ENCODE measurements at regions not wholly inside any gene's neighbourhood (a gene's known extent, or its start where the extent isn't known, plus 50 kb on each side); places are given as distances from the start of the nearest gene placed in this dataset.
"Not testable (repeated sequence)": the region's sequence is repeated elsewhere in the genome, so short reads cannot be mapped to it uniquely, and the experiment has no call there.

- no peak for TF ChIP-seq POLR2A (IDR thresholded peaks at IDR 0.05; ENCODE audit: low read depth, low read length)
- FAIRE-seq (peak; percentile 75), DNase-seq (ENCODE audit: insufficient read length, low spot score) (no peak)
Observed at GRCh38 chr12:83996671-83997070, 915.9 kb downstream of the SLC6A15 start.

GRCh38 chr12:83985084-83985483, 927.5 kb downstream of the SLC6A15 start:
- DNase-seq (ENCODE audit: insufficient read length, low spot score), result no peak
- FAIRE-seq, result no peak
- no peak for TF ChIP-seq POLR2A (IDR thresholded peaks at IDR 0.05; ENCODE audit: low read depth, low read length)

DNA sequence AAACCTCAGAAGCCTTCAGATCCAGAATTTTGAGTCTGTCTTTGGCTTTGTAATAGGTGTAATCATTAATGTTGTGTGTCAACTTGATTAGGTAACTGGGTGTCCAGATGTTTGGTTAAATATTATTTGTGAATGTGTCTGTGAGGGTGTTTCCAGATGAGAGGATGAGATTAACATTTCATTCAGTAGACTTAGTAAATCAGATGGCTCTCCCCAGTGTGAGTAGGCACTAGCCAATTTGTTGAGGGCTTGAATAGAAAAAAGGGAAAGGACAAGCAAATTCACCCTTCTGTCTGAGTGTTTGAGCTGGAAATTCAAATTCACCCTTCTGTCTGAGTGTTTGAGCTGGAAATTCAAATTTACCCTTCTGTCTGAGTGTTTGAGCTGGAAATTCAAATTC, 932.2 kb downstream of the SLC6A15 start:
- no peak for TF ChIP-seq POLR2A (IDR thresholded peaks at IDR 0.05; ENCODE audit: low read depth, low read length)
- DNase-seq (ENCODE audit: insufficient read length, low spot score), result no peak
- FAIRE-seq, result no peak

DNA sequence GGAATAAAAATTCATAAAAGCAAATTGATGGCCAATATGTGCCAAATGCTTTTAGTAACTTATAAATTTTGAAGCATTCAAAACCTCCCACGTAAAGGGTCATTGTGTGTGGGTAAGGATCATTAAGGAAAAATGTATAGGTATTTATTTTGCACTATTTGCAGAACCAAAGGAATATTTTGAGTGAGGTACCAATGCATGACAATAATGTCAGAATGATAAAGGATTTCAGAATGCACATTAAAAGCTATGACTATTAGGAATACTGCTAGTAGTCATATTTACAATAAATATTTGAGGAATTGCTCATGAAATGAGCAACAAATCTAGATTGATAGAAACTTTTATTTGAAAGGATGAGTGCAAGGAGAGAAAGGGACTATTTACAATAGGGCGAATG, 932.8 kb downstream of the SLC6A15 start:
- no peak for TF ChIP-seq POLR2A (IDR thresholded peaks at IDR 0.05; ENCODE audit: low read depth, low read length)
- DNase-seq (ENCODE audit: insufficient read length, low spot score) (no peak), FAIRE-seq (no peak)

DNA sequence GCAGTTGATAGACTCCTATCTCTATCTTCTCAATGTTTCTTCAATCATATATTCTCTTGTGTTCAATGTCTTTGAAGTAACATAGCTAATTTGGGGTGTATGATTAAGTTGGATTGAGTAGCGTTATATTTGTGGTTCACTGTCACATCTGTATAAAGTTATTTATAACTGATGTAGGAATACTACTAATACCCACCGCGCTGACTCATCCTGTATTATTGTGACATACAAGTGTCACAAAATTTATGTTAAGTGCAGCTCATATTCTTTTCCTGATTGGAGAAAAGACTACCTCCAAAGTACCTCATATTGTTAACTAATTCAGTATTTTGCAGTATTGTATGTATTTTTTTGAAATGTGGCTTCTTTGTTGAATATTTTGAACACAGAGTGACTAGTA, 940.8 kb downstream of the SLC6A15 start:
- TF ChIP-seq POLR2A (IDR thresholded peaks at IDR 0.05; ENCODE audit: low read depth, low read length), result no peak
- no peak for DNase-seq (ENCODE audit: insufficient read length, low spot score)
- no peak for FAIRE-seq

- DNase-seq (ENCODE audit: insufficient read length, low spot score) (no peak), FAIRE-seq (no peak)
- no peak for TF ChIP-seq POLR2A (IDR thresholded peaks at IDR 0.05; ENCODE audit: low read depth, low read length)
Observed at GRCh38 chr12:83960767-83961166, 951.8 kb downstream of the SLC6A15 start.

- DNase-seq (ENCODE audit: insufficient read length, low spot score) (no peak), FAIRE-seq (no peak)
- TF ChIP-seq POLR2A (IDR thresholded peaks at IDR 0.05; ENCODE audit: low read depth, low read length), result no peak
Observed at GRCh38 chr12:83958997-83959396, 953.6 kb downstream of the SLC6A15 start.

DNA sequence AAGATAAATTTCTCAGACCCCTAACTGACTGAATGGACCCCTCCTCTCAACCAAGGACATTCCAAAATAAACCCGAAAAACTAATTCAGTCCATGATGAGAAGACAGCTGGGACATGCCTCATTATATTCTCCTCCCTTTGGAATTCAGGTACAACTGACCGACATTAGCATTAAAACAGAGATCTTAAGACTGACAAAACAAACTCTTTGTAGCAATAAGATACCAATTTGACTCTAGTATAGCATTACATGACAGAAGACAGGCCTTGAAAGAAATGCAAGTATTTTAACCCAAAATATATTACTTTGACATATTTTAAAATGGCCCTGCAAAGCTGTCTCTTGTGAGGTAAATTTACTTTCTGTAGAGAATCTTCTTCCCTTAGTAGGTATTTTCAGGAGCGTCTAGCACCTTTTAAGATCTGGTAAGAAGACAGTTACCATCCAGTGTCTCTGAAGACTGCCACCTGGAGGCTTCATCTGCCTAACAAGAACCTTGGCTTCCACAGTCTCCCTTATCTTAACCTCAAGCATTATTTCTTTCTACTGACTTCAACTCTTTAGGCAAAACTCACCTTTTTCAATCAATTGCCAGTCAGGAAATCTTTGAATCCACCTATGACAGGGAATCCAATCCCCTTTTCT, 957.5 kb downstream of the SLC6A15 start:
- FAIRE-seq (no peak), DNase-seq (ENCODE audit: insufficient read length, low spot score) (no peak)
- no peak for TF ChIP-seq POLR2A (IDR thresholded peaks at IDR 0.05; ENCODE audit: low read depth, low read length)

DNA sequence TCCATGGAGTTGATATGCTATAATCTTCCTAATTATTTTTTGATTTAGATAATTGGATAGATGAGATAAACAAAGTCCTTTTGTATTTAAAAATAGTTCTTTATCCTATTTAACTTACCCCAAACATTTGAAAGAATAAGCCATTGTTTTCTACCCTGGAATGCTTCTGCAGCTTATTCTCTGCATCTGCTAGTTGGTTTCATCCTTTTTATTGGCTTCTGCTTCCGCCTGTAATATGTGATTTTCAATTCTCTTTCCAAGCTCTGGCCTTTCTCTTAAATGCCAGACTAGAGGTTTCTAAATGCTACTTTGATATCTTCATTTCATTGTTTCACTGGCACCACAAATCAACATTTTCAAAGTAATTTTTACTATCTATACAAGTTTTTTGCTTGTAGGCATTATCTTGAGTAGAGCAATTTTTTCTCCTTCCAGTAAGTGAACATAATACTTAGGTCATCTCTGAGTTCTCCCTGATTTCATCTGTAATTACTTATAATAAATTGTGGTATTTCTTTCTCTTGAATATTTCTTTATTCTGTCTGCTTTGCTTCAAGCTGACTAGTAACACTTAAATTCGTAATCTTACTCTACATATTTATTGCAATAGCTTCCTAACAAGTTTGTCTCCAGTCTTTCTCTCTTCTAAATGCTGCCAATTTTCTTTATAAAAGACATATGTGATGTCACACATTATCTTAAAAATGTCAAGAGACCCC, 958.4 kb downstream of the SLC6A15 start:
- FAIRE-seq, result no peak
- no peak for TF ChIP-seq POLR2A (IDR thresholded peaks at IDR 0.05; ENCODE audit: low read depth, low read length)
- DNase-seq (ENCODE audit: insufficient read length, low spot score), result no peak

- peak; percentile 67 for FAIRE-seq
- DNase-seq (ENCODE audit: insufficient read length, low spot score), result no peak
- no peak for TF ChIP-seq POLR2A (IDR thresholded peaks at IDR 0.05; ENCODE audit: low read depth, low read length)
Observed at GRCh38 chr12:83945871-83946270, 966.7 kb downstream of the SLC6A15 start.

GRCh38 chr12:83939718-83940117, 972.9 kb downstream of the SLC6A15 start:
- no peak for TF ChIP-seq POLR2A (IDR thresholded peaks at IDR 0.05; ENCODE audit: low read depth, low read length)
- no peak for DNase-seq (ENCODE audit: insufficient read length, low spot score)
- no peak for FAIRE-seq

GRCh38 chr12:83933615-83934014, 979.0 kb downstream of the SLC6A15 start:
- DNase-seq (ENCODE audit: insufficient read length, low spot score), result no peak
- no peak for TF ChIP-seq POLR2A (IDR thresholded peaks at IDR 0.05; ENCODE audit: low read depth, low read length)
- FAIRE-seq, result no peak

DNA sequence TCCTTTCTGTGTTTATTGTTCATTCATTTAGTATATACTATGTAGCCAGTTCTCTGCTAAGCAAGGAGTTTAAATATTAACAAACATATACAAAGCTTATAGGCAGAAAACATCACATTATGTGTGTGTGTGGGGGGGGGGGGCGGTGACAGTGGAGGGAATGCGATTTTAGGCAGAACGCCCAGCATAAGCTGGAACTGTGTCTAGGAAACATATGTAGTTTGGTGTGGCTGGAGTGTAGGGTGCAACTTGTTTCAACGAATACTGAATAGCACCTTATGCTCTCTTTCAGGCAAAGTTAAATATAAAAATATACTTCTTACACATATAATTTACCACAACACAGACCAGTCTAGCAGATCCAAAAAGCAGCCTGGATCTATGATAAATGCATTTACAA, 980.6 kb downstream of the SLC6A15 start:
- FAIRE-seq (no peak), DNase-seq (ENCODE audit: insufficient read length, low spot score) (no peak)
- TF ChIP-seq POLR2A (IDR thresholded peaks at IDR 0.05; ENCODE audit: low read depth, low read length), result no peak

DNA sequence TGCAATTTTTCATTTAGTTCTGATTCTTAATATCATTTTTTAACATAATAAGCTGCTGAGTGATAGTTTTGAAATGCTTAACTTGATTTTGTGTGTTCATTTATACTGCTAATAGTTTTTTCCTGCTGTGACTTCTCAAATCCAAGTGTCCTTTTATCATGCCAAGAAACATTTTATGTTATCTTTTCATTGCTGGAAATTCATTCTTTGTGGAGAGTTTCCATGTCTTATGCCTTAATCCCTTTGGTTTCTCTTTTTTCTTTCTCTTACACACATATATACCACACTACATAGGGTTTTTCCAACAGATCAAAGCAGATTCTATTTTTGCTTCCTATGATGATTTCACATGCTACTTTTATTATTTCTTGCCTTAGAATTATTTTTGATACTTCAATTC, 981.1 kb downstream of the SLC6A15 start:
- FAIRE-seq, result no peak
- TF ChIP-seq POLR2A (IDR thresholded peaks at IDR 0.05; ENCODE audit: low read depth, low read length), result no peak

DNA sequence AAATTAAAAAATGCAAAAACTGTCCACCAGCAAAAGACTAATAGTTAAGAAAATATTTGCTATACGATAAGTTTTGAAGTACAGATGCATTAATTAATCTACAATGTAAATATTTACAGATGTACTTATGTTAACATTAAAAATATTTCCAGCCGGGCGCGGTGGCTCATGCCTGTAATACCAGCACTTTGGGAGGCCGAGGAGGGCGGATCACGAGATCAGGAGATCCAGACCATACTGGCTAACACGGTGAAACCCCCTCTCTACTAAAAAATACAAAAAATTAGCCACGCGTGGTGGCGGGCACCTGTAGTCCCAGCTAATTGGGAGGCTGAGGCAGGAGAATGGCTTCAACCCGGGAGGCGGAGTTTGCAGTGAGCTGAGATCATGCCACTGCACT, 982.8 kb downstream of the SLC6A15 start:
- not testable (repeated sequence) for FAIRE-seq; DNase-seq (ENCODE audit: insufficient read length, low spot score)

More for the DNA sequence above, 981.1 kb downstream of the SLC6A15 start:
- DNase-seq (ENCODE audit: insufficient read length, low spot score), result no peak

All from H54 (cell line).